ENCODE measurements at regions not wholly inside any gene's neighbourhood (a gene's known extent, or its start where the extent isn't known, plus 50 kb on each side); places are given as distances from the start of the nearest gene placed in this dataset.

DNA sequence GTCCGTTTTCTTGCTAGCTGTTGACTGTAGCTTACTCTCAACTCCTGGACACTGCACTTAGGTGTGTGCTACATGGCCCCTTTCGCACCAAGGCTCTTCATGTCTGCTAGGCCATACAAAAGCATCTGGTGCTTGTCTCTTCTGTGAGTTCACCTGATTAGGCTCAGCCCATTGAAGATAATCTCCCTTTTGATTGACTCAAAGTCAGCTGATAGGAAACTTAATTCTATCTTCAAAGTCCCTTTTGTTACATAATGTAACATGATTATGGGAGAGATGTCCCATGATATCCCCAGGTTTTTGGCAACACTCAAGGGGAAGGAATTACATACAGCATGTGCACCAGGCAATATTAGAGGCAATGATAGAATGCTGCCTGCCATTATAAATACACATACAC is 263.0 kb upstream of the JAG1 start:
- no peak overlapping the region for H3K27ac Mint-ChIP-seq
- Histone ChIP-seq H3K36me3 (no peaks in the 10 kb centered on the region), H3K4me2 (no peak overlapping the region), H2AFZ (replicated peaks) (no peak overlapping the region), H3K9ac (no peak overlapping the region), H3K4me3 (no peak overlapping the region), H3K79me2 (ENCODE audit: low read depth) (no peaks in the 10 kb centered on the region), H4K20me1 (ENCODE audit: low read depth) (no peaks in the 10 kb centered on the region), H3K27ac (no peak overlapping the region), H3K4me1 (no peaks in the 10 kb centered on the region), H3F3A (ENCODE audit: low read depth) (no peaks in the 10 kb centered on the region), H3K9me3 (ENCODE audit: low read depth) (no peaks in the 10 kb centered on the region), H3K27me3 (no peaks in the 10 kb centered on the region)
- H3K27me3 Mint-ChIP-seq (ENCODE audit: insufficient read depth, low read depth): no peaks in the 10 kb centered on the region
- H3K4me3 Mint-ChIP-seq: no peak overlapping the region
- TF ChIP-seq EZH2 (IDR thresholded peaks at IDR 0.05): no peak
- no peak for TF ChIP-seq EZH2phosphoT487 (IDR thresholded peaks at IDR 0.05)
- TF ChIP-seq, protein P1, sequence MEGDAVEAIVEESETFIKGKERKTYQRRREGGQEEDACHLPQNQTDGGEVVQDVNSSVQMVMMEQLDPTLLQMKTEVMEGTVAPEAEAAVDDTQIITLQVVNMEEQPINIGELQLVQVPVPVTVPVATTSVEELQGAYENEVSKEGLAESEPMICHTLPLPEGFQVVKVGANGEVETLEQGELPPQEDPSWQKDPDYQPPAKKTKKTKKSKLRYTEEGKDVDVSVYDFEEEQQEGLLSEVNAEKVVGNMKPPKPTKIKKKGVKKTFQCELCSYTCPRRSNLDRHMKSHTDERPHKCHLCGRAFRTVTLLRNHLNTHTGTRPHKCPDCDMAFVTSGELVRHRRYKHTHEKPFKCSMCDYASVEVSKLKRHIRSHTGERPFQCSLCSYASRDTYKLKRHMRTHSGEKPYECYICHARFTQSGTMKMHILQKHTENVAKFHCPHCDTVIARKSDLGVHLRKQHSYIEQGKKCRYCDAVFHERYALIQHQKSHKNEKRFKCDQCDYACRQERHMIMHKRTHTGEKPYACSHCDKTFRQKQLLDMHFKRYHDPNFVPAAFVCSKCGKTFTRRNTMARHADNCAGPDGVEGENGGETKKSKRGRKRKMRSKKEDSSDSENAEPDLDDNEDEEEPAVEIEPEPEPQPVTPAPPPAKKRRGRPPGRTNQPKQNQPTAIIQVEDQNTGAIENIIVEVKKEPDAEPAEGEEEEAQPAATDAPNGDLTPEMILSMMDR (IDR thresholded peaks at IDR 0.05): no peak
- peaks cover 3% of the 10 kb centered on the region for H3K4me1 Mint-ChIP-seq
- no peak for DNase-seq (ENCODE audit: low spot score)
- no peaks in the 10 kb centered on the region for H3K36me3 Mint-ChIP-seq
- peaks cover 4% of the 10 kb centered on the region for H3K9me3 Mint-ChIP-seq

DNA sequence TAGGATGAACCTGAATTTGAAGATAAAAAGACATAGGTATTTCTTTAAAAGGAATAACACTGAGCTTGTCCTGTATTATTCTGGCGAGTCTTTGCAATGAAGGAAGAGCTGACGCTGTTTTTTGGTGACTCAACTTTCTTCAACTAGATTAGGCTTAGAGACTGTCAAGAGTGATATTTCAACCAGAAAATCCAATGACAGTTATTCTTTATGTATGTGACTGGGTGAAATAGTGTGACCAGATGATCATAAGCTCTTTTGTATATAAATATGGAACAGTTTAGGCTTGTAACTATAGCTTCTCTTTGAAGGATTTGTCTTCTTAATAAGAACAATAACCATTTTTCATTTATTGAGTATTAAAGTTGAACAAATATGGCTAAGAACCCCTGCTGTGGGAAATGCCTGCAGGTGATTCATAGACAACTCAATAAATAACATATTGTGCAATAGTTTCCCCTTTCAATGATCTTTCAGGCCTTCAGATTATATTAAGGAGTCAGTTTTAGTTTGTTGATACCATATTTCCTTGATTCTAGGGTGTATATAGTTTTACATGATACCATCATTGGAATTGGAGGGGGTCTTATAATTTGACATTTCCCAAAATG is 265.6 kb upstream of the JAG1 start:
- Mint-ChIP-seq H3K36me3 (no peaks in the 10 kb centered on the region), H3K27ac (no peak overlapping the region), H3K9me3 (no peaks in the 10 kb centered on the region), H3K4me3 (no peak overlapping the region), H3K4me1 (peaks cover 3% of the 10 kb centered on the region), H3K27me3 (ENCODE audit: insufficient read depth, low read depth) (no peaks in the 10 kb centered on the region)
- Histone ChIP-seq H3F3A (ENCODE audit: low read depth) (no peaks in the 10 kb centered on the region), H4K20me1 (ENCODE audit: low read depth) (no peaks in the 10 kb centered on the region), H3K4me1 (no peaks in the 10 kb centered on the region), H3K27me3 (no peaks in the 10 kb centered on the region), H2AFZ (replicated peaks) (no peak overlapping the region), H3K27ac (no peak overlapping the region), H3K9ac (no peak overlapping the region), H3K4me3 (no peak overlapping the region), H3K79me2 (ENCODE audit: low read depth) (no peaks in the 10 kb centered on the region), H3K36me3 (no peaks in the 10 kb centered on the region), H3K4me2 (no peak overlapping the region), H3K9me3 (ENCODE audit: low read depth) (no peaks in the 10 kb centered on the region)
- TF ChIP-seq, protein P1 (IDR thresholded peaks at IDR 0.05): no peak
- TF ChIP-seq EZH2phosphoT487 (IDR thresholded peaks at IDR 0.05) (no peak), EZH2 (IDR thresholded peaks at IDR 0.05) (no peak)
- no peak for DNase-seq (ENCODE audit: low spot score)

DNA sequence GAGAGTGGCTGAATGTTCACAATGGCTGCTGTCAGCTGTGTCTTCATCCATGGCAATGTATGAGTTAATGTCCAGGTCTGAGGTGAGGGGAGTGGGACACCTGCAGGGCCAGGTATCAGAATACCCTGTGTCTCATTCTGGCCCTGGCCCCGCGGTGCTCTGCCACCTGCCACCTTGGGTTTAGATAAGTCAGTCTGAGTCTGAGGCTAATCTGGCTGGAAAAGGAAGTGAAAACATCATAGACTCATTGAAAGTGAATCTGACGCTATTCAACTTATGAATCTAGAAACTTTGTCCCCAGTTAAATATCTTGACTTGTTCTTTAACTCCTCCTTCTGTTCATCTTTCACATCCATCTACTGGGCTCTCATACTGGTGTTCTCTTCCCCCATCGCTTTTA is 267.1 kb upstream of the JAG1 start:
- Histone ChIP-seq H3K4me2 (no peak overlapping the region), H3K9me3 (ENCODE audit: low read depth) (no peaks in the 10 kb centered on the region), H3F3A (ENCODE audit: low read depth) (no peaks in the 10 kb centered on the region), H3K4me3 (no peak overlapping the region), H4K20me1 (ENCODE audit: low read depth) (no peaks in the 10 kb centered on the region), H3K9ac (no peak overlapping the region), H3K36me3 (no peaks in the 10 kb centered on the region), H3K27me3 (no peaks in the 10 kb centered on the region), H3K4me1 (no peaks in the 10 kb centered on the region), H2AFZ (replicated peaks) (no peak overlapping the region), H3K27ac (no peak overlapping the region), H3K79me2 (ENCODE audit: low read depth) (no peaks in the 10 kb centered on the region)
- Mint-ChIP-seq H3K4me3 (no peak overlapping the region), H3K36me3 (no peaks in the 10 kb centered on the region), H3K9me3 (no peaks in the 10 kb centered on the region), H3K4me1 (peaks cover 3% of the 10 kb centered on the region), H3K27me3 (ENCODE audit: insufficient read depth, low read depth) (no peaks in the 10 kb centered on the region), H3K27ac (no peak overlapping the region)
- no peak for TF ChIP-seq EZH2 (IDR thresholded peaks at IDR 0.05)
- TF ChIP-seq, protein P1 (IDR thresholded peaks at IDR 0.05): no peak
- no peak for DNase-seq (ENCODE audit: low spot score)
